WTC11 (cell line): ENCODE measurements at regions not wholly inside any gene's neighbourhood (a gene's known extent, or its start where the extent isn't known, plus 50 kb on each side); places are given as distances from the start of the nearest gene placed in this dataset.

Source experiments
- ATAC-seq: fragments of 200-7000 bp; cut with Tn5 transposase; 2 replicates; pipeline ENCODE4 v1.10.0; 2021; ENCODE audit warnings: mild to moderate bottlenecking, moderate library complexity
- CTCF ChIA-PET: fragments of 300-600 bp; sonication (Branson Sonifier 250); formaldehyde crosslinking; loops from one replicate; lab custom pipeline; 2021; ENCODE audit warnings: antibody characterized with exemption; lab: Charles Lee
- POLR2A ChIA-PET: fragments of 350-600 bp; sonication (Branson Sonifier 250); formaldehyde crosslinking; loops from one replicate; lab custom pipeline; 2021; ENCODE audit warnings: antibody characterized with exemption; lab: Charles Lee
- DNase-seq: peaks from one replicate; pipeline ENCODE4 v3.0.0; 2021; ENCODE audit warnings: low spot score
- H3K27ac Mint-ChIP-seq: 2 replicates; pipeline ENCODE4 v1.8.0; 2021; ENCODE audit warnings: mixed read lengths
- H3K27me3 Mint-ChIP-seq: 2 replicates; pipeline ENCODE4 v1.8.0; 2021; ENCODE audit warnings: low read depth, mild to moderate bottlenecking, moderate library complexity, mixed read lengths
- H3K36me3 Mint-ChIP-seq: 2 replicates; pipeline ENCODE4 v1.8.0; 2021; ENCODE audit warnings: mixed read lengths
- H3K4me1 Mint-ChIP-seq: 2 replicates; pipeline ENCODE4 v1.8.0; 2022; ENCODE audit warnings: mixed read lengths
- H3K4me3 Mint-ChIP-seq: 2 replicates; pipeline ENCODE4 v1.8.0; 2021; ENCODE audit warnings: mild to moderate bottlenecking, moderate library complexity, mixed read lengths
- H3K9me3 Mint-ChIP-seq: 2 replicates; pipeline ENCODE4 v1.8.0; 2021; ENCODE audit warnings: mixed read lengths
- ELF4 ChIP-seq: sonication (generic); formaldehyde crosslinking; IDR thresholded peaks from 2 replicates; pipeline ENCODE4 v1.8.1; 2022; ENCODE audit warnings: low read depth, mild to moderate bottlenecking, moderate library complexity, missing genetic modification reagents
- GTF2I ChIP-seq: fragments of 250-450 bp; sonication (Bioruptor Pico); conservative IDR thresholded peaks from 2 replicates; pipeline ENCODE4 v1.4.0; 2021; ENCODE audit warnings: mild to moderate bottlenecking
- NFYB ChIP-seq: sonication (generic); formaldehyde crosslinking; conservative IDR thresholded peaks from 2 replicates; pipeline ENCODE4 v1.8.0; 2022; ENCODE audit warnings: low read depth, missing genetic modification reagents
- NR2C2 ChIP-seq: sonication (generic); formaldehyde crosslinking; IDR thresholded peaks from 2 replicates; pipeline ENCODE4 v1.8.0; 2022; ENCODE audit warnings: mild to moderate bottlenecking, missing genetic modification reagents
- RELA ChIP-seq: sonication (generic); formaldehyde crosslinking; IDR thresholded peaks from 2 replicates; pipeline ENCODE4 v1.8.1; 2022; ENCODE audit warnings: missing genetic modification reagents, mild to moderate bottlenecking, borderline replicate concordance
- RORB ChIP-seq: fragments of 250-450 bp; sonication (Bioruptor Pico); IDR thresholded peaks from 2 replicates; pipeline ENCODE4 v1.9.0; 2021; ENCODE audit warnings: mild to moderate bottlenecking
- SOX15 ChIP-seq: fragments of 250-450 bp; sonication (Bioruptor Pico); IDR thresholded peaks from 2 replicates; pipeline ENCODE4 v1.9.0; 2021; ENCODE audit warnings: mild to moderate bottlenecking
- SP1 ChIP-seq: sonication (generic); formaldehyde crosslinking; conservative IDR thresholded peaks from 2 replicates; pipeline ENCODE4 v1.8.1; 2022; ENCODE audit warnings: missing genetic modification reagents
- ZNF219 ChIP-seq: sonication (generic); formaldehyde crosslinking; IDR thresholded peaks from 2 replicates; pipeline ENCODE4 v1.8.0; 2023; ENCODE audit warnings: missing genetic modification reagents, mild to moderate bottlenecking, borderline replicate concordance
- TF ChIP-seq, protein P1 (sequence below): fragments of 250-450 bp; sonication (Bioruptor Pico); IDR thresholded peaks from 2 replicates; pipeline ENCODE4 v1.9.0; 2021; ENCODE audit warnings: moderate library complexity, mild to moderate bottlenecking, inconsistent platforms, borderline replicate concordance
- TF ChIP-seq, protein P2 (sequence below): fragments of 250-450 bp; sonication (Bioruptor Pico); IDR thresholded peaks from 2 replicates; pipeline ENCODE4 v1.9.0; 2021; ENCODE audit warnings: mild to moderate bottlenecking
- TF ChIP-seq, protein P3 (sequence below): fragments of 200-600 bp; IDR thresholded peaks from 2 replicates; pipeline ENCODE4 v1.8.0; 2022; ENCODE audit warnings: antibody characterized with exemption
- TF ChIP-seq, protein P4 (sequence below): sonication (generic); formaldehyde crosslinking; IDR thresholded peaks from 2 replicates; pipeline ENCODE4 v1.8.0; 2022; ENCODE audit warnings: mild to moderate bottlenecking, missing genetic modification reagents
- TF ChIP-seq, protein P5 (sequence below): sonication (generic); formaldehyde crosslinking; IDR thresholded peaks from 2 replicates; pipeline ENCODE4 v1.8.1; 2023; ENCODE audit warnings: mild to moderate bottlenecking, missing genetic modification reagents, moderate library complexity
- TF ChIP-seq, protein P6 (sequence below): sonication (generic); formaldehyde crosslinking; IDR thresholded peaks from 2 replicates; pipeline ENCODE4 v1.8.1; 2022; ENCODE audit warnings: low read depth, missing genetic modification reagents, borderline replicate concordance
- TF ChIP-seq, protein P7 (sequence below): fragments of 250-450 bp; sonication (Bioruptor Pico); IDR thresholded peaks from 2 replicates; pipeline ENCODE4 v2.1.2; 2022; ENCODE audit warnings: mild to moderate bottlenecking, moderate library complexity
- TF ChIP-seq, protein P8 (sequence below): sonication (generic); formaldehyde crosslinking; conservative IDR thresholded peaks from 2 replicates; pipeline ENCODE4 v1.8.1; 2023; ENCODE audit warnings: mild to moderate bottlenecking, low read depth, missing genetic modification reagents, moderate library complexity

DNA sequence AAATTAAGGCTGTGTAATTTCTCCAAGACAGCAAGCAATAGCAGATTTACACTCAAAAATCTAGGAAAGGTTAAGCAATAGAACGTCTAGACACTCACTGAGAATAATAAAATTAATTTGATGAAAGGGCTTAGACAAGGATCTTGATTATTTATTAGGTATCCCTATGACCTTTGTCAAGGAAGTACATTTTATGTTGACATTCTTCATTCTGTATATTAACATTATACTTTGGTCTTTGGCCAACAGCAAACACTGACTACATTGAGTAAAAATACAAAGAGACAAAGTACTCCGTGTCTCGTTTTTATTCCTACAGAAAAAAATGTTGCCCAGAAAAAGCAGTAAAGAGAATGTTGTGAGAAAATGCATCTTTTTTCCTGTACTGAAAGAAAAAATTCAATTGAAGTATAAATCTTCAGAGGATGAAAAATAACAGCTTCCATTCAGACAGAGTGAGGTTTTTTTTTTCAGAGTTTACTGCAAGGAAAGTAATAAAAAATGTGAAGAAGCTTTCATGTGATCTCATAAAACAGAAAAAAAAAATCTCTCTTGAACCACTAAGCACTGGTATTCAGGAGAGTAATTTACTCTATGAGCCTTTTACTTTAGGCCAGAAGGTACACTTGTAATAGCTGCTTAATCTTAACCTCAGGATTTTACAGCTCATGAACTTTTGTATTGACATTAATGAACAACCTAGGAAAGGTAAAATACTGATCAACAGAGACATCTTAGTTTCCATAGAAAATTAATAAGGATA is 605.0 kb downstream of the FSCB start:
- ChIA-PET POLR2A (no interaction called here), CTCF (no interaction called here)
- ATAC-seq (no peak), DNase-seq (no peak)
- Mint-ChIP-seq H3K9me3 (peaks cover 8% of the 10 kb centered on the region), H3K27ac (no peak overlapping the region), H3K36me3 (no peaks in the 10 kb centered on the region; the same call in 1 of the 2 replicates), H3K4me1 (peaks cover 7% of the 10 kb centered on the region), H3K27me3 (no peaks in the 10 kb centered on the region), H3K4me3 (no peak overlapping the region)
- TF ChIP-seq SOX15 (CRISPR knock-in tag): no peak

DNA sequence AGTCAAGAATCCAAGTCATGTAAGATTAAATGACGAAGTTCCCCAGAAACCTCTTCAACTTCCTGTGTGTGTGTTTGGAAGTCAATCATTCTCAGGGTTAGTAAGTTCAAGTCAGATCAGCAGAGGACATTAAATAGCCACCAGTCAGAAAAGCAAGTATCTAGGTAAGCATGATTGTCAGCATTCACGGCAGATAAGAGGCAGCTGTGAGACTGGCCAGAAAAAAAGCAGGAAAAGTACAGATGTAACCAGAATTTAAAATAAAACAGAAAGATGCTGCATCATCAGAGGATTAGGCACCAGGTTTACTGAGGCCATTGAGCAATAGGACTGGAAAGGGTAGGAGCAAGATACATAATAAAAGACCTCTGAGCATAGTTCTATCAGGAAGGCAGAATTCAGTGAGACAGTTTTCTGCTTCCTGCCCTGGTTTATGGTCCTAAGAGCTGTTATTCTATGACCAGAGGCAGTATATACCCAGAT is 606.9 kb downstream of the FSCB start:
- Mint-ChIP-seq H3K4me3 (no peak overlapping the region), H3K27ac (no peak overlapping the region; the same call in 1 of the 2 replicates)

DNA sequence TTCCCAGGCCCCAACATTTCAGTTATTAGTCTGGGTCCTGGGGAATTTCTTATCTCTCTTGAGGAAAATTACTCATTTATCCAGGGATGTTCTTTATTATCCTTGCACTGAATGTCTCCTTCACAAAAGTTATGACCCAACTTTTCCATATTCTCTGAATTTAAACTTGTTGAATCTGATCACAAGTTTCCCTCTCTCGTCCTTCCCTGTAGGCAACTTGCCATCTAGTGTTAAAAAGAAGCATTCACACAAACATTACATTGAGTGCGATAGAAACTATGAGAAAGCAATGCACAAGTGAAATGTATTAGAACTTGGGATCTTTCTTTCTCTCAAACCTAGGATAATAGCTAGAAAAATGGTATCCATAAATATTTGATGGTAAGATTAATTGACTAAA is 608.4 kb downstream of the FSCB start:
- Mint-ChIP-seq H3K27ac (no peak overlapping the region), H3K4me1 (peaks cover 7% of the 10 kb centered on the region), H3K27me3 (no peaks in the 10 kb centered on the region), H3K4me3 (no peak overlapping the region), H3K36me3 (no peaks in the 10 kb centered on the region), H3K9me3 (peaks cover 8% of the 10 kb centered on the region; the same call in 1 of the 2 replicates)
- no peak for ATAC-seq
- ChIA-PET CTCF (no interaction called here), POLR2A (no interaction called here)
- DNase-seq: no peak
- TF ChIP-seq, protein P1, sequence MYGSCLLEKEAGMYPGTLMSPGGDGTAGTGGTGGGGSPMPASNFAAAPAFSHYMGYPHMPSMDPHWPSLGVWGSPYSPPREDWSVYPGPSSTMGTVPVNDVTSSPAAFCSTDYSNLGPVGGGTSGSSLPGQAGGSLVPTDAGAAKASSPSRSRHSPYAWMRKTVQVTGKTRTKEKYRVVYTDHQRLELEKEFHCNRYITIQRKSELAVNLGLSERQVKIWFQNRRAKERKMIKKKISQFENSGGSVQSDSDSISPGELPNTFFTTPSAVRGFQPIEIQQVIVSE: no peak
- TF ChIP-seq, protein P2, sequence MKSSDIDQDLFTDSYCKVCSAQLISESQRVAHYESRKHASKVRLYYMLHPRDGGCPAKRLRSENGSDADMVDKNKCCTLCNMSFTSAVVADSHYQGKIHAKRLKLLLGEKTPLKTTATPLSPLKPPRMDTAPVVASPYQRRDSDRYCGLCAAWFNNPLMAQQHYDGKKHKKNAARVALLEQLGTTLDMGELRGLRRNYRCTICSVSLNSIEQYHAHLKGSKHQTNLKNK (CRISPR knock-in tag): no peak
- TF ChIP-seq NR2C2 (CRISPR knock-in tag) (no peak), SP1 (CRISPR knock-in tag) (no peak), ELF4 (CRISPR knock-in tag) (no peak), RORB (CRISPR knock-in tag) (no peak), ZNF219 (CRISPR knock-in tag) (no peak), RELA (CRISPR knock-in tag) (no peak), GTF2I (CRISPR knock-in tag) (no peak), NFYB (CRISPR knock-in tag) (no peak)
- TF ChIP-seq, protein P3, sequence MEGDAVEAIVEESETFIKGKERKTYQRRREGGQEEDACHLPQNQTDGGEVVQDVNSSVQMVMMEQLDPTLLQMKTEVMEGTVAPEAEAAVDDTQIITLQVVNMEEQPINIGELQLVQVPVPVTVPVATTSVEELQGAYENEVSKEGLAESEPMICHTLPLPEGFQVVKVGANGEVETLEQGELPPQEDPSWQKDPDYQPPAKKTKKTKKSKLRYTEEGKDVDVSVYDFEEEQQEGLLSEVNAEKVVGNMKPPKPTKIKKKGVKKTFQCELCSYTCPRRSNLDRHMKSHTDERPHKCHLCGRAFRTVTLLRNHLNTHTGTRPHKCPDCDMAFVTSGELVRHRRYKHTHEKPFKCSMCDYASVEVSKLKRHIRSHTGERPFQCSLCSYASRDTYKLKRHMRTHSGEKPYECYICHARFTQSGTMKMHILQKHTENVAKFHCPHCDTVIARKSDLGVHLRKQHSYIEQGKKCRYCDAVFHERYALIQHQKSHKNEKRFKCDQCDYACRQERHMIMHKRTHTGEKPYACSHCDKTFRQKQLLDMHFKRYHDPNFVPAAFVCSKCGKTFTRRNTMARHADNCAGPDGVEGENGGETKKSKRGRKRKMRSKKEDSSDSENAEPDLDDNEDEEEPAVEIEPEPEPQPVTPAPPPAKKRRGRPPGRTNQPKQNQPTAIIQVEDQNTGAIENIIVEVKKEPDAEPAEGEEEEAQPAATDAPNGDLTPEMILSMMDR: no peak
- TF ChIP-seq, protein P4, sequence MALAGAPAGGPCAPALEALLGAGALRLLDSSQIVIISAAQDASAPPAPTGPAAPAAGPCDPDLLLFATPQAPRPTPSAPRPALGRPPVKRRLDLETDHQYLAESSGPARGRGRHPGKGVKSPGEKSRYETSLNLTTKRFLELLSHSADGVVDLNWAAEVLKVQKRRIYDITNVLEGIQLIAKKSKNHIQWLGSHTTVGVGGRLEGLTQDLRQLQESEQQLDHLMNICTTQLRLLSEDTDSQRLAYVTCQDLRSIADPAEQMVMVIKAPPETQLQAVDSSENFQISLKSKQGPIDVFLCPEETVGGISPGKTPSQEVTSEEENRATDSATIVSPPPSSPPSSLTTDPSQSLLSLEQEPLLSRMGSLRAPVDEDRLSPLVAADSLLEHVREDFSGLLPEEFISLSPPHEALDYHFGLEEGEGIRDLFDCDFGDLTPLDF (CRISPR knock-in tag): no peak
- TF ChIP-seq, protein P5, sequence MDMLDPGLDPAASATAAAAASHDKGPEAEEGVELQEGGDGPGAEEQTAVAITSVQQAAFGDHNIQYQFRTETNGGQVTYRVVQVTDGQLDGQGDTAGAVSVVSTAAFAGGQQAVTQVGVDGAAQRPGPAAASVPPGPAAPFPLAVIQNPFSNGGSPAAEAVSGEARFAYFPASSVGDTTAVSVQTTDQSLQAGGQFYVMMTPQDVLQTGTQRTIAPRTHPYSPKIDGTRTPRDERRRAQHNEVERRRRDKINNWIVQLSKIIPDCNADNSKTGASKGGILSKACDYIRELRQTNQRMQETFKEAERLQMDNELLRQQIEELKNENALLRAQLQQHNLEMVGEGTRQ (CRISPR knock-in tag): no peak
- TF ChIP-seq, protein P6, sequence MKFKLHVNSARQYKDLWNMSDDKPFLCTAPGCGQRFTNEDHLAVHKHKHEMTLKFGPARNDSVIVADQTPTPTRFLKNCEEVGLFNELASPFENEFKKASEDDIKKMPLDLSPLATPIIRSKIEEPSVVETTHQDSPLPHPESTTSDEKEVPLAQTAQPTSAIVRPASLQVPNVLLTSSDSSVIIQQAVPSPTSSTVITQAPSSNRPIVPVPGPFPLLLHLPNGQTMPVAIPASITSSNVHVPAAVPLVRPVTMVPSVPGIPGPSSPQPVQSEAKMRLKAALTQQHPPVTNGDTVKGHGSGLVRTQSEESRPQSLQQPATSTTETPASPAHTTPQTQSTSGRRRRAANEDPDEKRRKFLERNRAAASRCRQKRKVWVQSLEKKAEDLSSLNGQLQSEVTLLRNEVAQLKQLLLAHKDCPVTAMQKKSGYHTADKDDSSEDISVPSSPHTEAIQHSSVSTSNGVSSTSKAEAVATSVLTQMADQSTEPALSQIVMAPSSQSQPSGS (CRISPR knock-in tag): no peak

More for the DNA sequence above, 606.9 kb downstream of the FSCB start:
- POLR2A ChIA-PET: no interaction called here
- TF ChIP-seq, protein P7, sequence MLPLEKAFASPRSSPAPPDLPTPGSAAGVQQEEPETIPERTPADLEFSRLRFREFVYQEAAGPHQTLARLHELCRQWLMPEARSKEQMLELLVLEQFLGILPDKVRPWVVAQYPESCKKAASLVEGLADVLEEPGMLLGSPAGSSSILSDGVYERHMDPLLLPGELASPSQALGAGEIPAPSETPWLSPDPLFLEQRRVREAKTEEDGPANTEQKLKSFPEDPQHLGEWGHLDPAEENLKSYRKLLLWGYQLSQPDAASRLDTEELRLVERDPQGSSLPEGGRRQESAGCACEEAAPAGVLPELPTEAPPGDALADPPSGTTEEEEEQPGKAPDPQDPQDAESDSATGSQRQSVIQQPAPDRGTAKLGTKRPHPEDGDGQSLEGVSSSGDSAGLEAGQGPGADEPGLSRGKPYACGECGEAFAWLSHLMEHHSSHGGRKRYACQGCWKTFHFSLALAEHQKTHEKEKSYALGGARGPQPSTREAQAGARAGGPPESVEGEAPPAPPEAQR: no peak
- TF ChIP-seq, protein P8, sequence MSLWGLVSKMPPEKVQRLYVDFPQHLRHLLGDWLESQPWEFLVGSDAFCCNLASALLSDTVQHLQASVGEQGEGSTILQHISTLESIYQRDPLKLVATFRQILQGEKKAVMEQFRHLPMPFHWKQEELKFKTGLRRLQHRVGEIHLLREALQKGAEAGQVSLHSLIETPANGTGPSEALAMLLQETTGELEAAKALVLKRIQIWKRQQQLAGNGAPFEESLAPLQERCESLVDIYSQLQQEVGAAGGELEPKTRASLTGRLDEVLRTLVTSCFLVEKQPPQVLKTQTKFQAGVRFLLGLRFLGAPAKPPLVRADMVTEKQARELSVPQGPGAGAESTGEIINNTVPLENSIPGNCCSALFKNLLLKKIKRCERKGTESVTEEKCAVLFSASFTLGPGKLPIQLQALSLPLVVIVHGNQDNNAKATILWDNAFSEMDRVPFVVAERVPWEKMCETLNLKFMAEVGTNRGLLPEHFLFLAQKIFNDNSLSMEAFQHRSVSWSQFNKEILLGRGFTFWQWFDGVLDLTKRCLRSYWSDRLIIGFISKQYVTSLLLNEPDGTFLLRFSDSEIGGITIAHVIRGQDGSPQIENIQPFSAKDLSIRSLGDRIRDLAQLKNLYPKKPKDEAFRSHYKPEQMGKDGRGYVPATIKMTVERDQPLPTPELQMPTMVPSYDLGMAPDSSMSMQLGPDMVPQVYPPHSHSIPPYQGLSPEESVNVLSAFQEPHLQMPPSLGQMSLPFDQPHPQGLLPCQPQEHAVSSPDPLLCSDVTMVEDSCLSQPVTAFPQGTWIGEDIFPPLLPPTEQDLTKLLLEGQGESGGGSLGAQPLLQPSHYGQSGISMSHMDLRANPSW (CRISPR knock-in tag): no peak
- CTCF ChIA-PET: no interaction called here
- Mint-ChIP-seq H3K4me1 (peaks cover 7% of the 10 kb centered on the region), H3K36me3 (no peaks in the 10 kb centered on the region; the same call in 1 of the 2 replicates), H3K9me3 (peaks cover 9% of the 10 kb centered on the region), H3K27me3 (no peaks in the 10 kb centered on the region)
- ATAC-seq (0 out of 2 replicates have a peak, but pooled peaks have one; percentile 22), DNase-seq (no peak)
